ENCODE measurements at regions not wholly inside any gene's neighbourhood (a gene's known extent, or its start where the extent isn't known, plus 50 kb on each side); places are given as distances from the start of the nearest gene placed in this dataset.

GRCh38 chrX:39253551-39253950, 452.3 kb downstream of the MID1IP1 start:
- no peak for TF ChIP-seq EP300 (IDR thresholded peaks at IDR 0.05)
- TF ChIP-seq, protein P1, sequence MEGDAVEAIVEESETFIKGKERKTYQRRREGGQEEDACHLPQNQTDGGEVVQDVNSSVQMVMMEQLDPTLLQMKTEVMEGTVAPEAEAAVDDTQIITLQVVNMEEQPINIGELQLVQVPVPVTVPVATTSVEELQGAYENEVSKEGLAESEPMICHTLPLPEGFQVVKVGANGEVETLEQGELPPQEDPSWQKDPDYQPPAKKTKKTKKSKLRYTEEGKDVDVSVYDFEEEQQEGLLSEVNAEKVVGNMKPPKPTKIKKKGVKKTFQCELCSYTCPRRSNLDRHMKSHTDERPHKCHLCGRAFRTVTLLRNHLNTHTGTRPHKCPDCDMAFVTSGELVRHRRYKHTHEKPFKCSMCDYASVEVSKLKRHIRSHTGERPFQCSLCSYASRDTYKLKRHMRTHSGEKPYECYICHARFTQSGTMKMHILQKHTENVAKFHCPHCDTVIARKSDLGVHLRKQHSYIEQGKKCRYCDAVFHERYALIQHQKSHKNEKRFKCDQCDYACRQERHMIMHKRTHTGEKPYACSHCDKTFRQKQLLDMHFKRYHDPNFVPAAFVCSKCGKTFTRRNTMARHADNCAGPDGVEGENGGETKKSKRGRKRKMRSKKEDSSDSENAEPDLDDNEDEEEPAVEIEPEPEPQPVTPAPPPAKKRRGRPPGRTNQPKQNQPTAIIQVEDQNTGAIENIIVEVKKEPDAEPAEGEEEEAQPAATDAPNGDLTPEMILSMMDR (IDR thresholded peaks at IDR 0.05) = no peak
